ENCODE measurements at regions not wholly inside any gene's neighbourhood (a gene's known extent, or its start where the extent isn't known, plus 50 kb on each side); places are given as distances from the start of the nearest gene placed in this dataset.
"Not testable (repeated sequence)": the region's sequence is repeated elsewhere in the genome, so short reads cannot be mapped to it uniquely, and the experiment has no call there.

DNA sequence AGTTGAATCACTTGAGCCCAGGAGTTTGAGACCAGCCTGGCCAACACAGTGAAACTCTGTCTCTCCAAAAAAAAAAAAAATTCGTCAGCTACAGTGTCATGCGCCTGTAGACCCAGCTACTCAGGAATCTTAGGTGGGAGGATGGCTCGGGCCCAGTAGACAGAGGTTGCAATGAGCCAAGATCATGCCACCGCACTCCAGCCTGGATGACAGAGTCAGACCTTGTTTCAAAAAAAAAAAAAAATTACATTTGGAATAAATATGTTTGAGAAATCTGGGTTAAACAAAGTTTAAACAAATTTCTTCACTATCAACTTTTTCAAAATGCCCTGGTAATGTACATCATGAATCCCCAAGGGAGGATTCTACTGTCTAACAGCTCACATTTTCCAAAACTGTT lies 187.0 kb upstream of the RASSF8 start:
- intact Hi-C loops (cut with DNase I), result no loop called here
- DNase-seq (no peak), ATAC-seq (no peak)

GRCh38 chr12:25775968-25776367 lies 182.5 kb upstream of the RASSF8 start:
- DNase-seq, result no peak
- ATAC-seq, result peak in 1 of 2 donors; percentile 35
- intact Hi-C loops (cut with DNase I), result no loop called here

DNA sequence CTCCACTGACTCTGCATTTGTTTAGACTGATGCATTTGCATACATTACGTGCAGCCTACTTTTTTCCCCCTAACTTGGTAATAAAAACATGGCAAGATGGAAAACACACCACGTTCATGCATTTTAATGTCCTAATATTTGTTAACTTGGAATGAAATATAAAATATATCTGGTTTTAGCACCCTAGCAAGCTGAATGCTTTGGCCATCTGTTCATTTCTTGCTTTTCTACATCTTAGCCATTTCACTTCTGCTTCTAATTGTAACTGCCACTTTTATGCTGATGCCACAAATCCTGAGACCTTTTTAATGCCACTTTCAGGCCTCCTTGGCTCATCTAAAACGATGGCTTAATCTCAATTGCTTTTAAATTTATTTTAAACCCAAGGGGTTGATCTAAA lies 177.7 kb upstream of the RASSF8 start:
- ATAC-seq (no peak), DNase-seq (no peak)
- intact Hi-C loops (cut with DNase I), result no loop called here

- no peak for DNase-seq
- intact Hi-C loops (cut with DNase I), result no loop called here
- ATAC-seq, result no peak
Observed at GRCh38 chr12:25781232-25781631, 177.2 kb upstream of the RASSF8 start.

GRCh38 chr12:25783566-25783965 lies 174.9 kb upstream of the RASSF8 start:
- intact Hi-C loops (cut with DNase I), result no loop called here
- ATAC-seq (no peak), DNase-seq (no peak)

DNA sequence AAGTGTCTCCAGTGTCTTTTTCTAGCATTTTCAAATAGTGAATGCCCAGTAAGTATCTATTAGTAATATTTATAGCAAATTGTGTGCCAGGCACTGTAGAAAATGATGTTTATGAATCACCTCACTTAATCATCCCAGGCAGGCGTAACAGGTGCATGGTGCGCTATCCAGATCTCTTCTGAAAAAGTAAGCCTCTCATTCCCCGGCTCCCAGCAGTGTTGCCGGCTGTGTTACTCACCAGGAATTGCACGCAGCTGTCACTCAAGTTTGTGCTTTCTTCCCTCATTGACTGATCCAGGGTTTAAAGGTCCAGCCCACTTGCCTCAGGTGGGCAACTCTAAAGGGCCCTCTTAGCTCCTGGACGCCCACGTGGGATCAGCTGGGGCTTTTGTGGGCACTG lies 173.8 kb upstream of the RASSF8 start:
- intact Hi-C loops (cut with DNase I), result no loop called here
- ATAC-seq (no peak), DNase-seq (no peak)

GRCh38 chr12:25785134-25785533 lies 173.3 kb upstream of the RASSF8 start:
- intact Hi-C loops (cut with DNase I), result no loop called here
- ATAC-seq (no peak), DNase-seq (no peak)

DNA sequence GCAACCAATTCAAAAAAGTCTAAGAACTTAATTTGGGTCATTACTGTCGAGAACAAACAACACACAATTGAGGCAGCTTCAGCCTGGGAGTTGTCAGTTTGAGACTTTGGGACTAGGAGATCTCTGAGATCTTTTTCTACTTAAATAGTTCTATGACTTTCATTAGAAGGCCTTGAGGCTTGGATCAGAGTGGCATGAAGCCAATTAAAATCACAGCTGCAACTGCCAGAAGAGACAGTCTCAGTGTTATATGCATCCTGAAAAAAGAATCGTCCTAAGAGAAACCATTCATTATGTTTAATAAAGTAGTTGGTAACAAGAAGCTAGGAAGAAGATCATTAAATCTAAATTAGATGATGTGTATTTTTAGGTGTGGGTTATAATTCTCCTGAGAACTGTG lies 170.8 kb upstream of the RASSF8 start:
- DNase-seq, result no peak
- intact Hi-C loops (cut with DNase I), result no loop called here
- no peak for ATAC-seq

DNA sequence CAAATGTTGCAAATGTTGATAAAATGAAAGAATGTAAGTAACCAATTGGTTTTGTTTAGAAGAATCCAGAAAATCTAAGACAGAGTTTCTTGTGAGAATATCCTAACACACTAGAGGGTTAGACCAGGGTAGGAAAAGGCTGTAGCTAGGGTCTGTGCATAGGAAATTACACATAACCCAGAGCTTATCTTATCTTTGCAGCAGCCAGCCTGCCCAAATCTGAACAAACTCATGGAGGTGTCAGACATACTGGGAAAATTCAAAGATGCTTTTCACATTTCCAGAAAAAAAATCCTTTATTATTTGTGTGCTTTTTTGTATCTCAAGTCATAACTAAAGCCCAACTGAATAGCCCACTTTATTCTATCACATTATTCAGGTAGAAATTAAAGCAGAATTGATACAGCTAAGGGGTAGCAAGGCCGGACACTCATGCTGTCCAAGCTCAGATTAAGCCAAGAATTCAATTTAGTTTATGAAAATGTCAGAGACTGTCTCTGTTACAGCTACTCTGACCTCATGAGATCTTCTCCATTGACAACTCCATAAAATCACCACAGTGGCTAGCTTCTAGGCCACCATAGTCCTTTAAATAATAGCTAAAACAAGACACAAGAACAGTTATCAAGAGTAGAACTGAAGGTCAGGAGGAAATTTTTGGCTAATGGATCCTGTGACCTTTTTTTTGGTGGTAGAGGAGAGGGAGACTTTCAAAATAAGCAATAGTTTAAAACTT lies 169.6 kb upstream of the RASSF8 start:
- peak in 1 of 2 donors; percentile 80 for ATAC-seq
- no peak for DNase-seq
- intact Hi-C loops (cut with DNase I), result no loop called here

DNA sequence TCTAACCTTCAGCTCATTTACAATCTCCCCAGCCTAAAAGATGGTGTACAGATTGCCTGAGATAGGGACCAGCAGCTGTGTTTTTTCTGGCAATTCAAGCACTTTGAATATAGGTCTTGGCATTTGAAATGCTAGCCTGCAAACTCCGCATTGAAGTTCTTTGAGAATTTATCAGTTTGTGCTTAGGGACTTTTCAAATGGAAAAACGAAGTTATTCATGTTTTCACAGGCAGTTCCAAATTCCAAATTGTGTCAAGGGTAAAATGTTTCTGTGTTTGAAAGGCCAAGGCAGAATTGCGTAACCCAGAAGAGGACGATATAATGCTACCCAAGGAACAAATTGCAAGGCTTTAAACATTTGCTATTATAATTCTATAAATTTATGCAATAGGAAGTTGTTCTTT lies 168.9 kb upstream of the RASSF8 start:
- intact Hi-C loops (cut with DNase I), result no loop called here
- peak; percentile 65 to 67 for ATAC-seq
- DNase-seq, result no peak

- no peak for DNase-seq
- intact Hi-C loops (cut with DNase I), result loop anchor here in 1 of 2 donors (10.0 kb wide), 1 partner anchor 223 kb away; no protein-coding TSS in a partner anchor
- ATAC-seq, result no peak
Observed at GRCh38 chr12:25792031-25792430, 166.5 kb upstream of the RASSF8 start.

- DNase-seq (no peak), ATAC-seq (peak in 1 of 2 donors; percentile 28)
- intact Hi-C loops (cut with DNase I), result loop anchor here in 1 of 2 donors (10.0 kb wide), 1 partner anchor 222 kb away; no protein-coding TSS in a partner anchor
Observed at GRCh38 chr12:25793196-25793595, 165.3 kb upstream of the RASSF8 start.

- DNase-seq, result no peak
- no peak for ATAC-seq
- intact Hi-C loops (cut with DNase I), result loop anchor here in 1 of 2 donors (10.0 kb wide), 1 partner anchor 220 kb away; no protein-coding TSS in a partner anchor
Observed at GRCh38 chr12:25794571-25794970, 163.9 kb upstream of the RASSF8 start.

- intact Hi-C loops (cut with DNase I), result loop anchor here in 1 of 2 donors (5.0 to 10.0 kb wide), 2 partner anchors 161 to 218 kb away; partner anchors contain the start of gene RASSF8
- DNase-seq (peak; percentile 28), ATAC-seq (peak; percentile 86 to 90)
Observed at GRCh38 chr12:25796523-25797000, 161.9 kb upstream of the RASSF8 start.

DNA sequence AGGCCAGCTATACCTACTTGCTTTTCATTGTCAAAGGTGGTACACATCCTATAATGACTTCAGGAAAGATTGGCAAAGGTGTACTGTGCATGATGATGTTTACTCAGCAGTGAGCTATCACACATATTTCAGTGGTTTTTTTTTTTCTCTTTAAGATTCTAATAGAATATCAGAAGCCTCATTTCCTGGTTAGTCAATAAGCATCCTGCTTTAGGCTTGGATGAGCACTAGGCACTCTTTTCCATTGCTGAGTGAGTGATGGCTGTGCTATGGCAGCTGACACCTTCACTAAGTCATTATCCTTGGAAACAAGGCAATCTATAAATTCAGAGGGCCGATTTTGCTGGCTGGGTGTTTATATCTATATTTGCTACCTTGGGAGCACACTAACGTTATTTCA lies 161.1 kb upstream of the RASSF8 start:
- no peak for ATAC-seq
- no peak for DNase-seq
- intact Hi-C loops (cut with DNase I), result loop anchor here in 1 of 2 donors (5.0 to 10.0 kb wide), 2 partner anchors 160 to 217 kb away; partner anchors contain the start of gene RASSF8

DNA sequence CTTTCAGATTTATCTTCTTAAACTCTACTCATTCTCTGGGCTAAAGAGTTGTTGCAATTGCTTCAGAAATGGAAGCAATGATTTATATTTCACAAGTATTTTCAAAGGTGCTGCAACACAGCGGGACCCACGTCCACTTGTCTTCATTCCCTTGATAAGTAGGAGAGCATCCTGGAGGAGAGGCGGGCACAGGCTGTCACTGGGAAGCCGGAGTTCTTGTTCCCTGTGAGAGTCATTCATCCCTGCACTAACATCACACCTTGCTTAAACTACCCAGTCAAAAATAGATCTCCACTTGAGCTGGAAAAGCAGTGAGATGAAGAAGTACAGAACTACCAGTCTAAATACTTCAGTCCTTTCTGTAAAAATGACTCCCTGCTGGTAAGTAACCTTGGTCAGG lies 160.5 kb upstream of the RASSF8 start:
- peak; percentile 38 for DNase-seq
- intact Hi-C loops (cut with DNase I), result loop anchor here in 1 of 2 donors (5.0 to 10.0 kb wide), 2 partner anchors 159 to 217 kb away; partner anchors contain the start of gene RASSF8
- peak; percentile 72 to 85 for ATAC-seq

DNA sequence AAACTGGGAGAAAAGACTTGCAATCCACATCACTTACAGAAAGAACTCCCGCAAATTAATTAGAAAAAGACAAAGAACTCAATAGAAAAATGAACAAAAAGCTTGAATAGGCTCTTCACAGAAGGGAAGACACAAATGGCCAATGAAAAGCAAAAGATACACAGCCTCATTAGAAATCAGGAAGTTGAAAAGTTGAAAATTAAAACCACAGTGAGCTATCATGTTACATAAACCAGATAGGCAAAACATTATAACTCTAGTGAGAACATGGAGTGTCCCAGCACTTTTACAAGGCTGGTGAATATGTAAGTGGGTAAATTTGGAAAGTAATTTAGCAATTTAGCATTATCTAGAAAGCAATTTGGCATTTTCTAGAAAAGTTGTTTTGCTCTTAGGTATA lies 158.4 kb upstream of the RASSF8 start:
- DNase-seq (no peak), ATAC-seq (no peak)
- intact Hi-C loops (cut with DNase I), result no loop called here

DNA sequence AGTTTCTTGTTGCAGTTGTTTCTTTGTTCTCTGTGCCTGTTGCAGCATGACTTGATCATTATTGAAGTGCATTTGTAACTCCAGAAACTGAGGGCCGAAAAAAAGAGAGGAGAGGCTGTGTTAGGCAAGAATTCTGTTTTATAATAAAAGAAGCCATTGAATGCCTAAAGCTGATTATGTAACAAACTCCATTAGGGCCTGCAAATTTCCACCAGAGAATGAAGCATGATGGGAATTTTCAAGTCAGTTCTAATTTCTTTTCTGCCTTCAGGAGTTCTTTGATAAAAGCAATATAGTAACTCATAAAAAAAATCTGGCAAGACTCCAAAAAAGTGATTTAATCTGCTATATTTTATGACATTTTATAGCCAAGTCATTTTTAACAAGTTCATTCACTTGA lies 156.7 kb upstream of the RASSF8 start:
- DNase-seq (no peak), ATAC-seq (no peak)
- intact Hi-C loops (cut with DNase I), result no loop called here

- ATAC-seq (no peak), DNase-seq (no peak)
- intact Hi-C loops (cut with DNase I), result no loop called here
Observed at GRCh38 chr12:25802143-25802542, 156.3 kb upstream of the RASSF8 start.

DNA sequence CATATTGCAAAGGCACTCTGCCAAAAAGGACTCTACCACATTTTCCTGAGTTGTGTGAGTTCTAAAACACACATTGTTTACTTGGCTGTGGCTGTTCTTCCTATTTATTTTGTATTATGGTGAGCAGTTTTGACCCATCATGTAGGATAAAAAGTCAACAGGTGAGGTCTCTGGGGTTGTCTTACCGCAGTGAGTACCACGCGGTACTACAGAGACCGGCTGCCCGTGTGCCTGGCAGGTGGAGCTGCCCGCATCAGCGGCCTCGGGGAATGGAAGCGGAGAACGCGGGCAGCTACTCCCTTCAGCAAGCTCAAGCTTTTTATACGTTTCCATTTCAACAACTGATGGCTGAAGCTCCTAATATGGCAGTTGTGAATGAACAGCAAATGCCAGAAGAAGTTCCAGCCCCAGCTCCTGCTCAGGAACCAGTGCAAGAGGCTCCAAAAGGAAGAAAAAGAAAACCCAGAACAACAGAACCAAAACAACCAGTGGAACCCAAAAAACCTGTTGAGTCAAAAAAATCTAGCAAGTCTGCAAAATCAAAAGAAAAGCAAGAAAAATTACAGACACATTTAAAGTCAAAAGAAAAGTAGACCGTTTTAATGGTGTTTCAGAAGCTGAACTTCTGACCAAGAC lies 155.3 kb upstream of the RASSF8 start:
- ATAC-seq; DNase-seq; intact Hi-C loops (cut with DNase I): not testable (repeated sequence)
